ENCODE measurements at regions not wholly inside any gene's neighbourhood (a gene's known extent, or its start where the extent isn't known, plus 50 kb on each side); places are given as distances from the start of the nearest gene placed in this dataset.

- TF ChIP-seq, protein P1, sequence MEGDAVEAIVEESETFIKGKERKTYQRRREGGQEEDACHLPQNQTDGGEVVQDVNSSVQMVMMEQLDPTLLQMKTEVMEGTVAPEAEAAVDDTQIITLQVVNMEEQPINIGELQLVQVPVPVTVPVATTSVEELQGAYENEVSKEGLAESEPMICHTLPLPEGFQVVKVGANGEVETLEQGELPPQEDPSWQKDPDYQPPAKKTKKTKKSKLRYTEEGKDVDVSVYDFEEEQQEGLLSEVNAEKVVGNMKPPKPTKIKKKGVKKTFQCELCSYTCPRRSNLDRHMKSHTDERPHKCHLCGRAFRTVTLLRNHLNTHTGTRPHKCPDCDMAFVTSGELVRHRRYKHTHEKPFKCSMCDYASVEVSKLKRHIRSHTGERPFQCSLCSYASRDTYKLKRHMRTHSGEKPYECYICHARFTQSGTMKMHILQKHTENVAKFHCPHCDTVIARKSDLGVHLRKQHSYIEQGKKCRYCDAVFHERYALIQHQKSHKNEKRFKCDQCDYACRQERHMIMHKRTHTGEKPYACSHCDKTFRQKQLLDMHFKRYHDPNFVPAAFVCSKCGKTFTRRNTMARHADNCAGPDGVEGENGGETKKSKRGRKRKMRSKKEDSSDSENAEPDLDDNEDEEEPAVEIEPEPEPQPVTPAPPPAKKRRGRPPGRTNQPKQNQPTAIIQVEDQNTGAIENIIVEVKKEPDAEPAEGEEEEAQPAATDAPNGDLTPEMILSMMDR (IDR thresholded peaks at IDR 0.05; ENCODE audit: poor library complexity, severe bottlenecking): no peak
- no peak for TF ChIP-seq POLR2AphosphoS5 (IDR thresholded peaks at IDR 0.05)
- TF ChIP-seq REST (IDR thresholded peaks at IDR 0.05; ENCODE audit: borderline replicate concordance): no peak
Measured at GRCh38 chr5:97266076-97266475, 83.0 kb upstream of the RIOK2 start.
